ENCODE measurements at regions not wholly inside any gene's neighbourhood (a gene's known extent, or its start where the extent isn't known, plus 50 kb on each side); places are given as distances from the start of the nearest gene placed in this dataset.
"Not testable (repeated sequence)": the region's sequence is repeated elsewhere in the genome, so short reads cannot be mapped to it uniquely, and the experiment has no call there.

- DNase-seq, result no peak
Observed at GRCh38 chr4:10803713-10804343, 119.3 kb upstream of the CLNK start.

GRCh38 chr4:10787365-10787764 is 102.8 kb upstream of the CLNK start:
- DNase-seq, result no peak

- no peak for DNase-seq
Observed at GRCh38 chr4:10784621-10785020, 100.1 kb upstream of the CLNK start.

- DNase-seq, result no peak
Observed at GRCh38 chr4:10783351-10783750, 98.8 kb upstream of the CLNK start.

- DNase-seq, result no peak
Observed at GRCh38 chr4:10781805-10782204, 97.2 kb upstream of the CLNK start.

GRCh38 chr4:10780803-10781202 is 96.2 kb upstream of the CLNK start:
- DNase-seq, result not testable (repeated sequence)

GRCh38 chr4:10775132-10775531 is 90.6 kb upstream of the CLNK start:
- DNase-seq, result not testable (repeated sequence)

- no peak for DNase-seq
Observed at GRCh38 chr4:10773656-10774055, 89.1 kb upstream of the CLNK start.

- no peak for DNase-seq
Observed at GRCh38 chr4:10773010-10773409, 88.4 kb upstream of the CLNK start.

- no peak for DNase-seq
Observed at GRCh38 chr4:10765386-10765785, 80.8 kb upstream of the CLNK start.

GRCh38 chr4:10762561-10762960 is 78.0 kb upstream of the CLNK start:
- DNase-seq, result no peak

GRCh38 chr4:10761903-10762302 is 77.3 kb upstream of the CLNK start:
- DNase-seq, result no peak

GRCh38 chr4:10760086-10760485 is 75.5 kb upstream of the CLNK start:
- DNase-seq, result no peak

- DNase-seq, result no peak
Observed at GRCh38 chr4:10758906-10759305, 74.3 kb upstream of the CLNK start.

- no peak for DNase-seq
Observed at GRCh38 chr4:10753856-10754402, 69.4 kb upstream of the CLNK start.

GRCh38 chr4:10753336-10753735 is 68.8 kb upstream of the CLNK start:
- DNase-seq, result no peak

- no peak for DNase-seq
Observed at GRCh38 chr4:10750714-10751113, 66.1 kb upstream of the CLNK start.

GRCh38 chr4:10747186-10747585 is 62.6 kb upstream of the CLNK start:
- DNase-seq, result no peak

GRCh38 chr4:10746371-10747171 is 62.0 kb upstream of the CLNK start:
- no peak for DNase-seq

GRCh38 chr4:10743357-10743756 is 58.8 kb upstream of the CLNK start:
- no peak for DNase-seq

GRCh38 chr4:10741961-10742699 is 57.6 kb upstream of the CLNK start:
- no peak for DNase-seq

- no peak for DNase-seq
Observed at GRCh38 chr4:10740891-10741620, 56.5 kb upstream of the CLNK start.

- DNase-seq, result no peak
Observed at GRCh38 chr4:10740251-10740650, 55.7 kb upstream of the CLNK start.
